ENCODE measurements at regions not wholly inside any gene's neighbourhood (a gene's known extent, or its start where the extent isn't known, plus 50 kb on each side); places are given as distances from the start of the nearest gene placed in this dataset.
"Not testable (repeated sequence)": the region's sequence is repeated elsewhere in the genome, so short reads cannot be mapped to it uniquely, and the experiment has no call there.

DNA sequence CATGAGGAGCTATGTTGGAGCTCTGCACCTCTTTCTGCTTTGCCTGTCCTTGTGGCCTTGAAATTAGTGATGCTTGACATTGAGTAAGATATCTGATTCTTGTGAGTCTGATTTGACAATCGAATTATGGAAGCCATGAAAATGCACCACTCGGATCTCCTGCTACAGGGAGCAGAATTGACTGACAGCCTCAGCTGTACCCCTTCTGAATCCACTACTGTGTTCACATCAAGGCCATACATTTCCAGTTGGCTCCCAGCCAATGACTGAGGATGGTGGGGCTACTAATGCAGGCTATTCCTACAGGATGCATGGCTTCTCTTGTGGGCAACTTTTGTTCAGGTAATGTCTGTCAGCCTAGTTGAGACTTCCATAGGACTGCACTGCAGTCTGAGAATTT, 321.9 kb downstream of the REEP3 start:
- no peak for ATAC-seq (ENCODE audit: low read depth)
- peaks cover 4% of the 10 kb centered on the region for H3K9me3 Mint-ChIP-seq
- H3K4me1 Mint-ChIP-seq: no peaks in the 10 kb centered on the region
- no peaks in the 10 kb centered on the region for H3K36me3 Mint-ChIP-seq
- H3K27ac Mint-ChIP-seq: no peak overlapping the region
- H3K27me3 Mint-ChIP-seq: peaks cover 11% of the 10 kb centered on the region
- no peak for DNase-seq (ENCODE audit: low spot score in 2 of 2)
- H3K4me3 Mint-ChIP-seq: no peak overlapping the region

DNA sequence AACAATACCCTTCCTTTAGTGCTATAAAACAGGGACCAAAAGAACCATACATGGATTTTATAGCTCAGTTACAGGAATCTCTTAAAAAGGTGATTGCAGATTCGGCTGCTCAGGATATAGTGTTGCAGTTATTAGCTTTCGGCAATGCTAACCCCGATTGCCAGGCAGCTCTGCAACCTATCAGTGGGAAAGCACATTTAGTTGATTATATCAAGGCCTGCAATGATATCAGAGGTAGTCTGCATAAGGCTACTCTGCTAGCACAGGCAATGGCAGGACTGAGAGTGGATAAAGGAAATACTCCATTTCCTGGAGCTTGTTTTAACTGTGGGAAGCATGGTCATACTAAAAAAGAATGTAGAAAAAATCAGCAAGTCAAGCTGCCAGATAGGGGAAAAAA, 327.7 kb downstream of the REEP3 start:
- ATAC-seq (ENCODE audit: low read depth); DNase-seq (ENCODE audit: low spot score in 2 of 2); H3K27me3 Mint-ChIP-seq; H3K4me3 Mint-ChIP-seq; H3K36me3 Mint-ChIP-seq; H3K27ac Mint-ChIP-seq; H3K4me1 Mint-ChIP-seq; H3K9me3 Mint-ChIP-seq: not testable (repeated sequence)

DNA sequence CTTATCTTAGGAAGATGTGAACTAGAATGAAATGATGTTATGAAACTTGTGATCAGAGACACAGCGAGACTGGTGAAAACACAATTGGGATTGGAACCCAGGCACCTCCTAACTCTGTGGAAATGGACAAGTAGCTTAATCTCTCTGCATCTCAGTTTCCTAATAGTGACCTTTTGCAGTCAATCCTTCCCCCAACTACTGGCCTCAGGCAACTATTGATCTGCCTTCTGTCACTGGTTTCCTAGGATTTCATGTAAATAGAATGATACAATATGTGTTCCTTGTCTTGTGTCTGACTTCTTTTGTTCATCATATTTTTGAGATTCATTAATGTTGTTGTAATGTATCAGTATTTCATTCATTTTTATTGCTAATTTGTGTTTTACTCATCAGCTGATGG, 341.7 kb downstream of the REEP3 start:
- no peaks in the 10 kb centered on the region for H3K36me3 Mint-ChIP-seq
- no peaks in the 10 kb centered on the region for H3K9me3 Mint-ChIP-seq
- no peak overlapping the region for H3K27ac Mint-ChIP-seq
- H3K4me1 Mint-ChIP-seq: peaks cover 3% of the 10 kb centered on the region
- DNase-seq (ENCODE audit: low spot score in 2 of 2): no peak
- H3K4me3 Mint-ChIP-seq: no peak overlapping the region
- H3K27me3 Mint-ChIP-seq: peaks cover 16% of the 10 kb centered on the region
- no peak for ATAC-seq (ENCODE audit: low read depth)

DNA sequence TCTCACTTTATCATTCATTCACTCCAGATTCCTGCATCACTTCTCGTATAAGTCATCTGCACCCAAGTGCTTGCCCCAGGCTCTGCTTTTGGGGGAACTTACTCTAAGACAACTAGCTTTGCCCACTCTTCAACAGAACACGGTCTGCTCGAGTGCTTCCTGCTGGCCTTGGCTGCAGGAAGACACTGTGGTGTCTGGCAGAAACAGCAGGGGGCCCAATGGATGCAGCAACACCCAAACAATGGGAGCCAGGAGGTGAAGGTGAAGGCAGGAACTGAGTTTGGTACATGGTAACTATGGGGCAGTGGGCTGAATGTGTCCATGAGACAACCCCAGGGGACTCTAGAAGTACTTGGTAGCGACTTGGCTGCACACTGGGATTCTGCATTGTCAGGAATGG, 344.0 kb downstream of the REEP3 start:
- Mint-ChIP-seq H3K9me3 (no peaks in the 10 kb centered on the region), H3K4me3 (no peak overlapping the region), H3K27ac (no peak overlapping the region), H3K36me3 (no peaks in the 10 kb centered on the region), H3K27me3 (peaks cover 15% of the 10 kb centered on the region), H3K4me1 (peaks cover 3% of the 10 kb centered on the region)
- DNase-seq (ENCODE audit: low spot score in 2 of 2) (no peak), ATAC-seq (ENCODE audit: low read depth) (no peak)

DNA sequence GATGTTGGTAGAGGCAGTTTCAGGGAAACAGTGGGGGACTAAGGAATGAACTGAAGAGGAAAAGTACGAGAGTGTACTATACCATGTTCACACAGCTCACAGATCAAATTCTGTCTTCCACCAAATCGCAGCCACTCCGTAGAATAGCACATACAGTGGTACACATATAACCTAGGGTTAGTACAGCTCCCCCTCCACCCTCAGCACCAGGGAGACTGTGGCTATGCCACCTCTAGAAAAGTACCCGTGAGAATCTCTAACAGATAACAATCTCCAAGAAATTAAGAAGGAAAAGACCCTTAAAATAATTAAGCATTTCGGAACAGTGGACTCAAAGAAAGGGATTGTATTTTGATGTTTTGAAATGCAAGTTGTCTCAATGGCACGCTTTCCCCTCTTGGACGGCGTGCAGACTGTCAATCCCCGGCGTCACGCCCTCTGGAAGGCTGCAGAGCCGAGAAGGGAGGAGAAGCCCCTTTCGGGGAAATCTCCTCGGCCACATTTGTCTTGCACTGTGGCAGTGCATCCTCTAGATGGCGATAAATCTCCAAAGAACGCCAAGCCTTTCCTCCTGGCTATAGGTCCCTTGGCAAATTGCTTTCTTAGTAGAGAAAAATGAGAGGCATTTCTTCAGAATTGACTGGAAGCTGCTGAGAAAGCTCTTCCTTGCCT, 345.0 kb downstream of the REEP3 start:
- peak; percentile 20 to 43 for DNase-seq (ENCODE audit: low spot score in 2 of 2)
- Mint-ChIP-seq H3K9me3 (no peaks in the 10 kb centered on the region), H3K4me3 (no peak overlapping the region)

DNA sequence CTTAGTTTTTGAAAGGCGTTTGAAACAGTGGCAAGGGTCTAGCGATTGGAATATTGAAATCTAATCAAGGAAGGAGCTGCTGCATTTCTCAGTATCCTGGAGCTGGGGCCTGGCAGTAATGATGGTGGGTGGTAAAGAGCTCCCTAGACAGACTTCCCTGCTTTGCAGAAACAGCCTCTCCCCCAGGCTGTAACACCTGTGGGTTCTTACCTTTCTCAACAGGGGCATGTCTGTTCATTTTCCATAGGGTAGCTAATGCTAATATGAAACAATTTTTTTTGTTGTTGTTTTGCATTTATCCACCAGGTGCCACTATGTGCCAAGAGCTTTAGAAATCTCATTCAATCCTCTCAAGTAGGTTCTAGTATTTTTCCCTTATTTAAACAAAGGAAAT, 345.5 kb downstream of the REEP3 start:
- DNase-seq (ENCODE audit: low spot score in 2 of 2) (no peak), ATAC-seq (ENCODE audit: low read depth) (peak; percentile 66)
- Mint-ChIP-seq H3K27ac (no peak overlapping the region), H3K9me3 (no peaks in the 10 kb centered on the region), H3K36me3 (no peaks in the 10 kb centered on the region), H3K27me3 (peaks cover 16% of the 10 kb centered on the region), H3K4me1 (peaks cover 3% of the 10 kb centered on the region), H3K4me3 (peak overlapping the region; percentile 25)

More for the DNA sequence above, 345.0 kb downstream of the REEP3 start:
- no peak overlapping the region for H3K27ac Mint-ChIP-seq
- H3K36me3 Mint-ChIP-seq: no peaks in the 10 kb centered on the region
- peaks cover 3% of the 10 kb centered on the region for H3K4me1 Mint-ChIP-seq
- peaks cover 13% of the 10 kb centered on the region for H3K27me3 Mint-ChIP-seq
- ATAC-seq (ENCODE audit: low read depth): peak; percentile 78

DNA sequence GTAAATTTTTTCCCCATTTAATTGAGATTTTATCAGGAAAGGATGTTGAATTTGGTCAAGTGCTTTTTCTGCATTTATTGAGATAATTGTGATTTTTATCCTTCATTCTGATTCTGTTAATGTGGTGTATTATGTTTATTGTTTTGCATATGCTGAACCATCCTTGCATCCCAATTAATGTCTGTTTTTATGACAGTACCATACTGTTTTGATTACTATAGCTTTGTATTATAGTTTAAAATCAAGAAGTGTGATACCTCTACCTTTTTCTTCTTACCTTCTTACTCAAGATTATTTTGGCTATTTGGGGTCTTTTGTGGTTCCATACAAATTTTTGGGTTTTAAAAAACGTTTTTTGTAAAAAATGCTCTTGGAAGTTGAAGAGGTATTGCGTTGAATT, 357.2 kb downstream of the REEP3 start:
- H3K4me1 Mint-ChIP-seq: no peaks in the 10 kb centered on the region
- peaks cover 8% of the 10 kb centered on the region for H3K9me3 Mint-ChIP-seq
- H3K27ac Mint-ChIP-seq: no peak overlapping the region
- ATAC-seq (ENCODE audit: low read depth) (no peak), DNase-seq (ENCODE audit: low spot score in 2 of 2) (no peak)
- H3K36me3 Mint-ChIP-seq: no peaks in the 10 kb centered on the region
- peaks cover 2% of the 10 kb centered on the region for H3K27me3 Mint-ChIP-seq
- H3K4me3 Mint-ChIP-seq: no peak overlapping the region

DNA sequence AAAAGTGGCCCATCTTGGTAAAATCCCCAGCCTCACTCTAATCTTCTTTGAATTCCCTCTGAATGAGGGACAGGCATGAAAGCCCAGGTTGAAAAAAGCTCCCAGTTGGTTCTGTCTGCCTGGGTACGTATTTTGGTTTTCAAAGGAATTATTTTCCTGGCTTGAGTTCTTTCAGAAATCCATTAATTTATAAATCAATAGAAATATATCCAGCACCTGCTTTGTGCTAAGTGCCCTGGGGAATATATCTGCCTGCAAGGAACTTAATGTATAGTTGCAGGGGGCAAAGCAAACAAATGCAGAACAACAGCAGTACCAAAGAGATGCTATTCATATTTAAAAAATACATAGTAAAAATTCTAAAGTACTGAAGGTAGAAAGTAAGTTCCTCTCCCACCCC, 362.7 kb downstream of the REEP3 start:
- Mint-ChIP-seq H3K36me3 (no peaks in the 10 kb centered on the region), H3K27me3 (peaks cover 4% of the 10 kb centered on the region), H3K27ac (no peak overlapping the region), H3K4me3 (no peak overlapping the region), H3K4me1 (no peaks in the 10 kb centered on the region), H3K9me3 (peaks cover 8% of the 10 kb centered on the region)
- ATAC-seq (ENCODE audit: low read depth) (no peak), DNase-seq (ENCODE audit: low spot score in 2 of 2) (no peak)

DNA sequence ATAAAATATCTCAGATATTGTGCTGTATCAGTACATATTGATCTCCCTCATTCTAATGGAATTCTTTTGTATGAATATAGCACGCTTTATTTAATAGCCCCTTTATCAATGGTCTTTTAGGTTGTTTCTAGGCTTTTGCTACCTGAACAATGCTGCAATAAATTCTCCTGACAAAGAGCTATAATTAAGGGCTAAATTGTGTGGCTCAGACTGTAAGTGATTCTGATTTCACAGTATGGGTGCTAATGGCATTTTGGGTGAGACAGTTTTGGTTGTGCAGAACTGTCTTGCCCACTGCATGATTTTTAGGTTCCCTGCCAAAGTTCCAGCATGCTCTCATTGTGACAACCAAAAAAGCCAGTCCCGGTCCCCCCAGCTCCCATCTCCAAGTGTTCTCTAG, 363.2 kb downstream of the REEP3 start:
- no peak for ATAC-seq (ENCODE audit: low read depth)
- H3K4me1 Mint-ChIP-seq: no peaks in the 10 kb centered on the region
- no peak overlapping the region for H3K4me3 Mint-ChIP-seq
- H3K27me3 Mint-ChIP-seq: peaks cover 4% of the 10 kb centered on the region
- H3K9me3 Mint-ChIP-seq: peaks cover 8% of the 10 kb centered on the region
- H3K27ac Mint-ChIP-seq: no peak overlapping the region
- DNase-seq (ENCODE audit: low spot score in 2 of 2): no peak
- no peaks in the 10 kb centered on the region for H3K36me3 Mint-ChIP-seq

DNA sequence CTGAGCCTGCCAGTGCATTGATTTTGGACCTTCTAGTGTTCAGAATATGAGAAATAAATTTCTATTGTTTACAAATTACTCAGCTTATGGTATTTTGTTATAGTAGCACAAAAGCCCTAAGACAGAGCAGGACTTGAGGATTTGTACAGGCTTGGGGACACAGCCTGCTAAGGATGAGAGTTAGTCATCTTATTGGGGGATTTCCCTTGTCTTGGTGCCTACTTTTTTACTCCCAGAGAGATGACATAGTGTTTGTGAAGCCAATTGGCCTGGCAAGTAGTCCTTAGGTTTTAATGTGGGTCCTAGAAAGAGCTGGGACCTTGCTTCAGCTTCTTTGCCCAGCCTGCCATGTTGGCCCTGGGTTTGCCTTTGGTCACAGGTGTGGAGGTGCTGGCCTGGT, 364.0 kb downstream of the REEP3 start:
- H3K27me3 Mint-ChIP-seq: peaks cover 4% of the 10 kb centered on the region
- H3K4me1 Mint-ChIP-seq: no peaks in the 10 kb centered on the region
- H3K4me3 Mint-ChIP-seq: no peak overlapping the region
- H3K36me3 Mint-ChIP-seq: no peaks in the 10 kb centered on the region
- DNase-seq (ENCODE audit: low spot score in 2 of 2) (no peak), ATAC-seq (ENCODE audit: low read depth) (no peak)
- H3K9me3 Mint-ChIP-seq: peaks cover 8% of the 10 kb centered on the region
- H3K27ac Mint-ChIP-seq: no peak overlapping the region

DNA sequence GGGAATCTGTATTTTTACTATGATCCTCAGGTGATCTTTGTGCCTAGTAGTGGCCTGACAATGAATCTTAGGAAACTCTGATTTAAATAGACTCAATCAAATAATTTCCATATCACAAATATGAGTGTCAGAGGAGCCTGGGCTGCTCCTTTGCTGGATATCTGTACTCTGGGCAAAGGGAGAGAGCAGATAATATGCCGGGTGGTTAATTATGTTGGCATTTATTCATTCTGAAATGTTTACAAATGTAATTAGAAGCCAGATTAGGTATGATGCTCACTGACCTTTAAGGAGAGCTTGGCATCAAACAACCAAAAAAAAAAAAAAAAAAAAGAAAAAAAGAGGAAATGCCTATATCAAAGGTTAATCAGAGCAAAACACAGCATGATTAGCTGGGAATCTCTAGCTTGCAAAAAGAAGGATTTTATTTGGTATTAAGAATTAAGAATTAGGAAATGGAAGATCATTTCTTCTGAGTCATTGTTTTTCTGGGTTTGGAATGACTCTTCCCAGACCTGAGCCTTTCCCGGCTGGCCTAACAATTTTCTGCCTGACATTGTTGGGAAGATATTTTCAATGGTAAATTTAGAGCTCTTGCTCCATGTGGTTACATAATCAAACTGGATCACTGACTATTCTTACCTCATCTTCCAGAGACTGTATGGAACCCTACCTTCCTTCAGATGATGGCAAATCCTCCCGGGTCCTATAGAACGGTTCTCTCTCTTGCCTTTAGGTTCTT, 365.3 kb downstream of the REEP3 start:
- no peak for ATAC-seq (ENCODE audit: low read depth)
- no peak for DNase-seq (ENCODE audit: low spot score in 2 of 2)

DNA sequence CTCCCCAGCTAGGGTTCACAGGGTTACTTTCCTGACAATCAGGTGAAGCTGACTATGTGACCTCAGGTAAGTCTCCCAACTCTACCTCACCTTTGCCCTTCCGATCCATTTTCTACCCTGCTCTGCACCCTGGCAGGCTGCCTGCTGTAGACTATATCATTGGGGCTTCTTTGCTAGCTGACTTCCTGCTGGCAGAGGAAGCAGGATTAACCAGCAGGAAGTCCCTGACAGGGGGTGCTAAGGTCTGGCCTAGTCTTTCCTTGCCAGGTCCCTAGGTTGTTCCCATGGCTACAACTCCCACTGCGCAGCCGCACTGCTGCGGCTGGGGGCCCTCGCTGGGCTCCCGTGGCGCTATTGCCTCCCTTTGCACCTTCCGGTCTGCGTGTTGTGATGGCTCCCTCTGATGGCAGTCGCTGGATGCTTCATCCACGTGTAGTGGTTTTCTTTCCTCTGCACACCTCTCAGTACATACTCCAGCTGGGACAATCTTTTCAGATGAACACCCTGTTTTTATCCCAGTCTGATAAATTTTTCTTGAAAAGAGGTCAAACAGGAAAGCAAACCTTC, 365.9 kb downstream of the REEP3 start:
- Mint-ChIP-seq H3K4me1 (no peaks in the 10 kb centered on the region), H3K36me3 (no peaks in the 10 kb centered on the region), H3K27ac (no peak overlapping the region), H3K4me3 (no peak overlapping the region), H3K27me3 (peaks cover 2% of the 10 kb centered on the region), H3K9me3 (no peaks in the 10 kb centered on the region)
- DNase-seq (ENCODE audit: low spot score in 2 of 2): no peak
- ATAC-seq (ENCODE audit: low read depth): no peak

More for the DNA sequence above, 365.3 kb downstream of the REEP3 start:
- Mint-ChIP-seq H3K27ac (no peak overlapping the region), H3K27me3 (peaks cover 4% of the 10 kb centered on the region), H3K4me3 (no peak overlapping the region), H3K4me1 (no peaks in the 10 kb centered on the region), H3K36me3 (no peaks in the 10 kb centered on the region), H3K9me3 (no peaks in the 10 kb centered on the region)

DNA sequence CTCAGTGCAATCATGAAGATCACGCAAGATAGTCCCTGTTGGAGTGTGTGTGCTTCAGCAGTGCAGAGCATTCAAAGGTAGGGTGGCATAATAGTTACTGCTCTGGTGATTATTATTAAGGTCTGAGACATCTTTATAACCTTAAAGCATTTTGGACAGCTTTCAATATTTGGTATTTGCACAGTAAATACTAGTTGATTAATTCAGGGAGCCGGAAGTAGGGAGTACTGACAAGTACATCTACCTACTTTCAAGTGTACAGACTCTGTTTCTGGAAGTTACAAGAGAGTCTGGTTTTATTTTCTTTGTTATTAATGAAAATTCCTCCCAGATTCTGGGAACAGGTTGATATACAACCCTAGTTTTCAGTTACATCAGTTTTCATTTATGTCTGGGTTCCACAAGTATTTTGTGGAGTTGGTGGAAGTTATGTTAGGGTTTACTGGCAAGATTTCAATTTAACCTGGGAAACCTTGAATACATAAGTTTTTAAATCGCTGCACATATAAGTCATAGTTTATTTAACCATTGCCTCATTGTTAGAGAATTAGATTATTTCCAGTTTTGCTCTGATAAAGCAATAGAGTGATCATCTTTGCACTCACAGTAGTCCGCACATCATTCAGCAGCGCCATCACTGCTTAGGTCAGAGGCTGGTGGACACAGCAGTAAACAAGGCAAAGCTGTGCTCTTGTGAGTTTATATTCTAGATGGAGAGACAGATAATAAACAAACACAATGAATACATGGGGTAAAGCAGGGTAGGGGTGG, 366.6 kb downstream of the REEP3 start:
- H3K4me1 Mint-ChIP-seq: no peaks in the 10 kb centered on the region
- H3K9me3 Mint-ChIP-seq: no peaks in the 10 kb centered on the region
- no peak overlapping the region for H3K27ac Mint-ChIP-seq
- DNase-seq (ENCODE audit: low spot score in 2 of 2) (no peak), ATAC-seq (ENCODE audit: low read depth) (no peak)
- no peaks in the 10 kb centered on the region for H3K36me3 Mint-ChIP-seq
- peaks cover 2% of the 10 kb centered on the region for H3K27me3 Mint-ChIP-seq
- no peak overlapping the region for H3K4me3 Mint-ChIP-seq

DNA sequence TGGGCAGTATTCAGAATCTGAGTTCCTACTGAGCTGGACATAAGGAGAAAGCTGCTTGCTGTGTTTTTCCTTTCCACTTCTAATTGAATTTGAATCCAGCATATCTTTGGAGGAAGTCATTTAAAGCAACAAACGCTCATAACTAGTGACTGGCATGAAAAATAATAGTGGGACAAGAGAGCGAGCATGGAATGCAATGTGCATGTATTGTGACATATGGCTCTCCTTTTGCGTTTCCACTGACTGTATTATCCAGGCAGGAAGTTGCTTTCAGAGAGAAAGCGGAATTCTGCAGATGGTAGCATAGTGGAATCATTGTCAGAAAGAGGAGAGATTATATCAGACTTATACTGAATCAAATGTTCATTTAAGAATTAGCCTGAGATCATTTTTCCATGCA, 368.6 kb downstream of the REEP3 start:
- DNase-seq (ENCODE audit: low spot score in 2 of 2) (no peak), ATAC-seq (ENCODE audit: low read depth) (no peak)
- H3K9me3 Mint-ChIP-seq: no peaks in the 10 kb centered on the region
- peaks cover 9% of the 10 kb centered on the region for H3K27me3 Mint-ChIP-seq
- H3K27ac Mint-ChIP-seq: no peak overlapping the region
- no peaks in the 10 kb centered on the region for H3K36me3 Mint-ChIP-seq
- H3K4me1 Mint-ChIP-seq: peaks cover 2% of the 10 kb centered on the region
- no peak overlapping the region for H3K4me3 Mint-ChIP-seq
